Skin epidermis (tissue), 12 donors: ENCODE measurements at regions not wholly inside any gene's neighbourhood (a gene's known extent, or its start where the extent isn't known, plus 50 kb on each side); places are given as distances from the start of the nearest gene placed in this dataset.

Experiments
- H3K27ac ChIP-seq, 21 experiments: fragments of 200-600 bp; sonication (generic) in 11 of 21; one replicate each; pipeline ENCODE4 v1.5.0; 2020; ENCODE audit warnings: mild to moderate bottlenecking in 3 of 21, inconsistent platforms in 2 of 21, moderate library complexity in 2 of 21
- H3K4me3 ChIP-seq, 7 experiments: fragments of 200-600 bp; sonication (generic) in 2 of 7; one replicate each; pipeline ENCODE4 v1.5.0; 2020; ENCODE audit warnings: inconsistent platforms in 2 of 7, mild to moderate bottlenecking in 2 of 7, moderate library complexity in 1 of 7

GRCh38 chr21:38980416-38981313, 174.9 kb downstream of the ETS2 start:
- no peak overlapping the region for H3K27ac ChIP-seq
- H3K4me3 ChIP-seq, result no peak overlapping the region

GRCh38 chr21:38979271-38980121, 173.8 kb downstream of the ETS2 start:
- Histone ChIP-seq H3K4me3 (no peak overlapping the region), H3K27ac (no peak overlapping the region)

- Histone ChIP-seq H3K4me3 (no peak overlapping the region), H3K27ac (no peak overlapping the region)
Measured at GRCh38 chr21:38976900-38977299, 171.2 kb downstream of the ETS2 start.

GRCh38 chr21:38973552-38973951, 167.8 kb downstream of the ETS2 start:
- Histone ChIP-seq H3K27ac (no peak overlapping the region), H3K4me3 (no peak overlapping the region)

GRCh38 chr21:38972078-38972477, 166.3 kb downstream of the ETS2 start:
- Histone ChIP-seq H3K27ac (no peak overlapping the region), H3K4me3 (no peak overlapping the region)

GRCh38 chr21:38970765-38971164, 165.0 kb downstream of the ETS2 start:
- no peak overlapping the region for H3K4me3 ChIP-seq
- H3K27ac ChIP-seq, result no peak overlapping the region

- H3K4me3 ChIP-seq, result no peak overlapping the region
- H3K27ac ChIP-seq, result no peak overlapping the region
Measured at GRCh38 chr21:38968887-38969543, 163.3 kb downstream of the ETS2 start.

GRCh38 chr21:38965910-38966504, 160.3 kb downstream of the ETS2 start:
- Histone ChIP-seq H3K4me3 (no peak overlapping the region), H3K27ac (no peak overlapping the region)

- no peak overlapping the region for H3K27ac ChIP-seq
- H3K4me3 ChIP-seq, result no peak overlapping the region
Measured at GRCh38 chr21:38965241-38965640, 159.5 kb downstream of the ETS2 start.

GRCh38 chr21:38963006-38963405, 157.3 kb downstream of the ETS2 start:
- H3K27ac ChIP-seq, result no peak overlapping the region
- no peak overlapping the region for H3K4me3 ChIP-seq

GRCh38 chr21:38960251-38960650, 154.5 kb downstream of the ETS2 start:
- Histone ChIP-seq H3K4me3 (no peak overlapping the region), H3K27ac (peak overlapping the region in 6 of 21 experiments; percentile 55 to 86 (median 68))

GRCh38 chr21:38959692-38960061, 153.9 kb downstream of the ETS2 start:
- H3K4me3 ChIP-seq, result no peak overlapping the region
- H3K27ac ChIP-seq, result peak overlapping the region in 19 of 21 experiments; percentile 3 to 86 (median 56)

GRCh38 chr21:38958940-38959691, 153.4 kb downstream of the ETS2 start:
- Histone ChIP-seq H3K27ac (peak overlapping the region in 19 of 21 experiments; percentile 10 to 86 (median 62)), H3K4me3 (no peak overlapping the region)

GRCh38 chr21:38958323-38958705, 152.6 kb downstream of the ETS2 start:
- Histone ChIP-seq H3K4me3 (no peak overlapping the region), H3K27ac (peak overlapping the region in 11 of 21 experiments; percentile 10 to 86 (median 62))

GRCh38 chr21:38957575-38958322, 152.0 kb downstream of the ETS2 start:
- peak overlapping the region in 5 of 21 experiments; percentile 39 to 86 (median 45) for H3K27ac ChIP-seq
- no peak overlapping the region for H3K4me3 ChIP-seq

- Histone ChIP-seq H3K4me3 (no peak overlapping the region), H3K27ac (peak overlapping the region in 2 of 21 experiments; percentile 38 to 86)
Measured at GRCh38 chr21:38956856-38957571, 151.3 kb downstream of the ETS2 start.

- no peak overlapping the region for H3K27ac ChIP-seq
- no peak overlapping the region for H3K4me3 ChIP-seq
Measured at GRCh38 chr21:38956521-38956855, 150.8 kb downstream of the ETS2 start.

GRCh38 chr21:38956007-38956406, 150.3 kb downstream of the ETS2 start:
- Histone ChIP-seq H3K4me3 (no peak overlapping the region), H3K27ac (peak overlapping the region in 1 of 21 experiments; percentile 35)
